ENCODE measurements at regions not wholly inside any gene's neighbourhood (a gene's known extent, or its start where the extent isn't known, plus 50 kb on each side); places are given as distances from the start of the nearest gene placed in this dataset.

- no peak for TF ChIP-seq CTCF (conservative IDR thresholded peaks at IDR 0.05; ENCODE audit: low read length)
- TF ChIP-seq EZH2phosphoT487 (IDR thresholded peaks at IDR 0.05; ENCODE audit: borderline replicate concordance, low read depth, low read length) = no peak
Measured at GRCh38 chr22:22968366-22968765, 80.8 kb downstream of the IGLL5 start.
